Loucy (cell line): ENCODE measurements at regions not wholly inside any gene's neighbourhood (a gene's known extent, or its start where the extent isn't known, plus 50 kb on each side); places are given as distances from the start of the nearest gene placed in this dataset.

ENCODE experiments used
- H2AFZ ChIP-seq: fragments of 200-600 bp; sonication (generic); 2 replicates; pipeline ENCODE4 v1.6.0; 2016; ENCODE audit warnings: antibody characterized with exemption, mild to moderate bottlenecking, low read length, moderate library complexity
- H3F3A ChIP-seq: fragments of 200-600 bp; 2 replicates; pipeline ENCODE4 v1.6.0; 2016; ENCODE audit warnings: antibody characterized with exemption, low read depth, mild to moderate bottlenecking
- H3K27me3 ChIP-seq: fragments of 200-600 bp; sonication (generic); 2 replicates; pipeline ENCODE4 v1.6.1; 2014; ENCODE audit warnings: low read length, mild to moderate bottlenecking; ENCODE audit not compliant: insufficient read depth, poor library complexity, severe bottlenecking
- H3K36me3 ChIP-seq: fragments of 200-600 bp; sonication (generic); 2 replicates; pipeline ENCODE4 v1.6.1; 2016; ENCODE audit warnings: low read length; ENCODE audit not compliant: insufficient read depth
- H3K4me1 ChIP-seq: fragments of 200-600 bp; sonication (generic); 2 replicates; pipeline ENCODE4 v1.5.1; 2014; ENCODE audit warnings: low read length, mild to moderate bottlenecking; ENCODE audit not compliant: insufficient read depth, poor library complexity, severe bottlenecking
- H3K4me2 ChIP-seq: fragments of 200-600 bp; sonication (generic); 2 replicates; pipeline ENCODE4 v1.6.0; 2014; ENCODE audit warnings: antibody characterized with exemption, low read length, low read depth, mild to moderate bottlenecking; ENCODE audit not compliant: poor library complexity, severe bottlenecking
- H3K4me3 ChIP-seq: fragments of 200-600 bp; sonication (generic); 2 replicates; pipeline ENCODE4 v1.5.1; 2014; ENCODE audit warnings: low read length, mild to moderate bottlenecking, mixed read lengths; ENCODE audit not compliant: poor library complexity, severe bottlenecking
- H3K79me2 ChIP-seq: fragments of 200-600 bp; sonication (generic); 2 replicates; pipeline ENCODE4 v1.6.1; 2014; ENCODE audit warnings: low read length; ENCODE audit not compliant: insufficient read depth
- H3K9ac ChIP-seq: fragments of 200-600 bp; sonication (generic); 2 replicates; pipeline ENCODE4 v1.6.0; 2014; ENCODE audit warnings: mild to moderate bottlenecking, low read depth, low read length, moderate library complexity; ENCODE audit not compliant: poor library complexity, severe bottlenecking
- H3K9me2 ChIP-seq: fragments of 200-600 bp; sonication (generic); replicated peaks from 2 replicates; pipeline ENCODE4 v1.6.1; 2016; ENCODE audit warnings: low read depth, low read length, mixed read lengths
- H3K9me3 ChIP-seq: fragments of 200-600 bp; sonication (generic); 2 replicates; pipeline ENCODE4 v1.6.1; 2014; ENCODE audit warnings: mild to moderate bottlenecking, antibody characterized with exemption, low read length, low read depth; ENCODE audit not compliant: insufficient read depth
- H4K20me1 ChIP-seq: fragments of 200-600 bp; sonication (generic); 2 replicates; pipeline ENCODE4 v1.6.0; 2014; ENCODE audit warnings: antibody characterized with exemption, low read length, mild to moderate bottlenecking; ENCODE audit not compliant: insufficient read depth, poor library complexity, severe bottlenecking
- EZH2phosphoT487 ChIP-seq: fragments of 200-600 bp; IDR thresholded peaks from 2 replicates; pipeline ENCODE4 v1.6.1; 2018; ENCODE audit warnings: antibody characterized with exemption, mild to moderate bottlenecking, moderate library complexity, borderline replicate concordance
- TF ChIP-seq, protein P1 (sequence below): fragments of 200-600 bp; sonication (generic); conservative IDR thresholded peaks from 2 replicates; pipeline ENCODE4 v1.5.1; 2014; ENCODE audit warnings: mild to moderate bottlenecking, antibody characterized with exemption, low read length

GRCh38 chr11:19594326-19594725, 118.3 kb upstream of the NAV2 start:
- H3K4me2 ChIP-seq = no peak overlapping the region
- H3K9me2 ChIP-seq = no peaks in the 10 kb centered on the region
- H3K4me1 ChIP-seq = peaks cover 4% of the 10 kb centered on the region
- no peak overlapping the region for H2AFZ ChIP-seq
- H3K36me3 ChIP-seq = no peaks in the 10 kb centered on the region
- no peaks in the 10 kb centered on the region for H3K9me3 ChIP-seq
- H3K27me3 ChIP-seq = no peaks in the 10 kb centered on the region
- no peak overlapping the region for H3K4me3 ChIP-seq
- TF ChIP-seq, protein P1, sequence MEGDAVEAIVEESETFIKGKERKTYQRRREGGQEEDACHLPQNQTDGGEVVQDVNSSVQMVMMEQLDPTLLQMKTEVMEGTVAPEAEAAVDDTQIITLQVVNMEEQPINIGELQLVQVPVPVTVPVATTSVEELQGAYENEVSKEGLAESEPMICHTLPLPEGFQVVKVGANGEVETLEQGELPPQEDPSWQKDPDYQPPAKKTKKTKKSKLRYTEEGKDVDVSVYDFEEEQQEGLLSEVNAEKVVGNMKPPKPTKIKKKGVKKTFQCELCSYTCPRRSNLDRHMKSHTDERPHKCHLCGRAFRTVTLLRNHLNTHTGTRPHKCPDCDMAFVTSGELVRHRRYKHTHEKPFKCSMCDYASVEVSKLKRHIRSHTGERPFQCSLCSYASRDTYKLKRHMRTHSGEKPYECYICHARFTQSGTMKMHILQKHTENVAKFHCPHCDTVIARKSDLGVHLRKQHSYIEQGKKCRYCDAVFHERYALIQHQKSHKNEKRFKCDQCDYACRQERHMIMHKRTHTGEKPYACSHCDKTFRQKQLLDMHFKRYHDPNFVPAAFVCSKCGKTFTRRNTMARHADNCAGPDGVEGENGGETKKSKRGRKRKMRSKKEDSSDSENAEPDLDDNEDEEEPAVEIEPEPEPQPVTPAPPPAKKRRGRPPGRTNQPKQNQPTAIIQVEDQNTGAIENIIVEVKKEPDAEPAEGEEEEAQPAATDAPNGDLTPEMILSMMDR = no peak
- TF ChIP-seq EZH2phosphoT487 = no peak
- no peaks in the 10 kb centered on the region for H4K20me1 ChIP-seq
- no peaks in the 10 kb centered on the region for H3K79me2 ChIP-seq
- H3K9ac ChIP-seq = no peak overlapping the region
- H3F3A ChIP-seq = no peaks in the 10 kb centered on the region

DNA sequence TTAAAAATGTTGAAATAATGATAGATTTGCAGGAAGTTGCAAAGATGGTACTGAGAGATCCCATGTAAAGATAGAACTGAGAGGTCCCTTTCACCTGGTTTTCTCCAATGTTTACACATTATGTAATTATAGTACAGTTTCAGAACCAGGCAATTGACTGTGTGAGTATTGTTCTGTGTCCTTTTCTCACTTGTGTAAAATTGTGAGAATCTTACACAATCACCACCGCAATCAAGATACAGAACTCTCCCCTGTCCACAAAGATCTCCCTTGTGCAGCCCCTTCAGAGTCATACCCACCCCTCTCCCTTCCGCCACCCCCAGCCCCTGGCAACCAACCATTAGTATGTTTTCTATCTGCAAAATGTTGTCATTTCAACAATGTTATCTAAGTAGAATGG, 119.8 kb upstream of the NAV2 start:
- Histone ChIP-seq H3F3A (no peaks in the 10 kb centered on the region), H3K27me3 (no peaks in the 10 kb centered on the region), H3K9ac (no peak overlapping the region), H2AFZ (no peak overlapping the region), H3K9me2 (no peaks in the 10 kb centered on the region), H3K36me3 (no peaks in the 10 kb centered on the region), H3K79me2 (no peaks in the 10 kb centered on the region), H3K9me3 (no peaks in the 10 kb centered on the region), H3K4me1 (peaks cover 4% of the 10 kb centered on the region), H4K20me1 (no peaks in the 10 kb centered on the region), H3K4me3 (no peak overlapping the region), H3K4me2 (no peak overlapping the region)
- TF ChIP-seq, protein P1 = no peak
- TF ChIP-seq EZH2phosphoT487 = no peak

GRCh38 chr11:19589567-19590260, 122.9 kb upstream of the NAV2 start:
- Histone ChIP-seq H3K9me3 (no peaks in the 10 kb centered on the region), H3K4me2 (no peak overlapping the region), H3K79me2 (no peaks in the 10 kb centered on the region), H3F3A (no peaks in the 10 kb centered on the region), H3K36me3 (no peaks in the 10 kb centered on the region), H3K9me2 (no peaks in the 10 kb centered on the region), H3K4me1 (no peaks in the 10 kb centered on the region), H3K4me3 (no peak overlapping the region), H3K27me3 (no peaks in the 10 kb centered on the region), H3K9ac (no peak overlapping the region), H2AFZ (no peak overlapping the region), H4K20me1 (no peaks in the 10 kb centered on the region)
- no peak for TF ChIP-seq EZH2phosphoT487
- TF ChIP-seq, protein P1 = no peak
